Erythroblast (primary cell): ENCODE measurements at regions not wholly inside any gene's neighbourhood (a gene's known extent, or its start where the extent isn't known, plus 50 kb on each side); places are given as distances from the start of the nearest gene placed in this dataset.

Experiments
- GATA1 ChIP-seq: IDR thresholded peaks from 2 replicates; pipeline ENCODE4 v1.6.1; 2011; ENCODE audit warnings: low read depth, mild to moderate bottlenecking, control low read depth, low read length, moderate library complexity
- POLR2A ChIP-seq: IDR thresholded peaks from 2 replicates; pipeline ENCODE4 v1.6.1; 2011; ENCODE audit warnings: mild to moderate bottlenecking, low read length

GRCh38 chr2:234701841-234702240 lies 205.0 kb upstream of the ARL4C start:
- no peak for TF ChIP-seq GATA1
- TF ChIP-seq POLR2A, result no peak
